ENCODE measurements at regions not wholly inside any gene's neighbourhood (a gene's known extent, or its start where the extent isn't known, plus 50 kb on each side); places are given as distances from the start of the nearest gene placed in this dataset.

- DNase-seq (ENCODE audit: low read depth, low spot score), result no peak
Observed at GRCh38 chr2:19809206-19809605, 92.6 kb downstream of the TTC32 start.

- no peak for DNase-seq (ENCODE audit: low read depth, low spot score)
Observed at GRCh38 chr2:19807866-19808265, 93.9 kb downstream of the TTC32 start.

GRCh38 chr2:19807346-19807745, 94.4 kb downstream of the TTC32 start:
- no peak for DNase-seq (ENCODE audit: low read depth, low spot score)

- no peak for DNase-seq (ENCODE audit: low read depth, low spot score)
Observed at GRCh38 chr2:19806591-19806990, 95.2 kb downstream of the TTC32 start.

- no peak for DNase-seq (ENCODE audit: low read depth, low spot score)
Observed at GRCh38 chr2:19806131-19806530, 95.7 kb downstream of the TTC32 start.

GRCh38 chr2:19805266-19805665, 96.5 kb downstream of the TTC32 start:
- DNase-seq (ENCODE audit: low read depth, low spot score), result no peak

GRCh38 chr2:19804639-19805260, 97.0 kb downstream of the TTC32 start:
- DNase-seq (ENCODE audit: low read depth, low spot score), result no peak

- DNase-seq (ENCODE audit: low read depth, low spot score), result no peak
Observed at GRCh38 chr2:19802086-19802841, 99.5 kb downstream of the TTC32 start.

- peak; percentile 92 for DNase-seq (ENCODE audit: low read depth, low spot score)
Observed at GRCh38 chr2:19801367-19802080, 100.3 kb downstream of the TTC32 start.

- DNase-seq (ENCODE audit: low read depth, low spot score), result no peak
Observed at GRCh38 chr2:19800796-19801195, 101.0 kb downstream of the TTC32 start.

- no peak for DNase-seq (ENCODE audit: low read depth, low spot score)
Observed at GRCh38 chr2:19799881-19800780, 101.7 kb downstream of the TTC32 start.

- no peak for DNase-seq (ENCODE audit: low read depth, low spot score)
Observed at GRCh38 chr2:19797871-19798270, 103.9 kb downstream of the TTC32 start.

- no peak for DNase-seq (ENCODE audit: low read depth, low spot score)
Observed at GRCh38 chr2:19797243-19797810, 104.5 kb downstream of the TTC32 start.

- DNase-seq (ENCODE audit: low read depth, low spot score), result no peak
Observed at GRCh38 chr2:19796035-19796695, 105.6 kb downstream of the TTC32 start.

- DNase-seq (ENCODE audit: low read depth, low spot score), result no peak
Observed at GRCh38 chr2:19793132-19793750, 108.5 kb downstream of the TTC32 start.

GRCh38 chr2:19790291-19790690, 111.5 kb downstream of the TTC32 start:
- no peak for DNase-seq (ENCODE audit: low read depth, low spot score)

- DNase-seq (ENCODE audit: low read depth, low spot score), result no peak
Observed at GRCh38 chr2:19787134-19787533, 114.6 kb downstream of the TTC32 start.

GRCh38 chr2:19786408-19787058, 115.2 kb downstream of the TTC32 start:
- no peak for DNase-seq (ENCODE audit: low read depth, low spot score)

- DNase-seq (ENCODE audit: low read depth, low spot score), result no peak
Observed at GRCh38 chr2:19785867-19786266, 115.9 kb downstream of the TTC32 start.

- no peak for DNase-seq (ENCODE audit: low read depth, low spot score)
Observed at GRCh38 chr2:19785447-19785846, 116.3 kb downstream of the TTC32 start.
